Caco-2 (cell line): ENCODE measurements at regions not wholly inside any gene's neighbourhood (a gene's known extent, or its start where the extent isn't known, plus 50 kb on each side); places are given as distances from the start of the nearest gene placed in this dataset.

ENCODE experiments used
- BruUV-seq: library from RNA; stranded (reverse); fragments of 400-500 nt; replicated peaks from 2 replicates; lab custom pipeline; 2021; lab: Mats Ljungman, UMichigan
- CTCF ChIA-PET: fragments of 300-600 bp; sonication (Branson Sonifier 250); formaldehyde crosslinking; loops from one replicate; lab custom pipeline; 2022; ENCODE audit warnings: antibody characterized with exemption; lab: Charles Lee
- POLR2A ChIA-PET: fragments of 300-600 bp; sonication (Branson Sonifier 250); formaldehyde crosslinking; loops from one replicate; lab custom pipeline; 2022; ENCODE audit warnings: antibody characterized with exemption; lab: Charles Lee
- DNase-seq, 2 experiments: peaks; one replicate each; pipeline versions ENCODE4 v3.0.0 to v3.0.0-alpha.2; 2020 to 2022
- H3K27me3 ChIP-seq: replicated peaks from 2 replicates; pipeline ENCODE4 v1.6.0; 2011; ENCODE audit warnings: low read length; ENCODE audit not compliant: control insufficient read depth, insufficient read depth
- H3K36me3 ChIP-seq: 2 replicates; pipeline ENCODE4 v1.5.1; 2011; ENCODE audit warnings: low read length; ENCODE audit not compliant: control insufficient read depth, insufficient read depth
- H3K4me1 ChIP-seq: fragments of 250-450 bp; sonication (Bioruptor Pico); 2 replicates; pipeline ENCODE4 v1.5.1; 2020; ENCODE audit warnings: mild to moderate bottlenecking
- H3K4me3 ChIP-seq: 2 replicates; pipeline ENCODE4 v1.5.1; 2011; ENCODE audit warnings: low read depth, mild to moderate bottlenecking, control low read depth, low read length
- H3K9me3 ChIP-seq: fragments of 250-450 bp; sonication (Bioruptor Pico); 2 replicates; pipeline ENCODE4 v1.5.1; 2020; ENCODE audit warnings: mild to moderate bottlenecking, moderate library complexity
- H3K27ac Mint-ChIP-seq: one replicate; pipeline ENCODE4 v1.8.0; 2022; ENCODE audit warnings: mixed read lengths; ENCODE audit not compliant: unreplicated experiment
- H3K27me3 Mint-ChIP-seq: one replicate; pipeline ENCODE4 v1.8.0; 2022; ENCODE audit warnings: mixed read lengths; ENCODE audit not compliant: insufficient read depth, unreplicated experiment
- H3K36me3 Mint-ChIP-seq: one replicate; pipeline ENCODE4 v1.8.0; 2022; ENCODE audit warnings: mild to moderate bottlenecking, mixed read lengths; ENCODE audit not compliant: insufficient read depth, unreplicated experiment
- H3K4me1 Mint-ChIP-seq: one replicate; pipeline ENCODE4 v1.8.0; 2022; ENCODE audit warnings: low read depth, mixed read lengths; ENCODE audit not compliant: unreplicated experiment
- H3K4me3 Mint-ChIP-seq: one replicate; pipeline ENCODE4 v1.8.0; 2022; ENCODE audit warnings: mild to moderate bottlenecking, moderate library complexity, mixed read lengths; ENCODE audit not compliant: unreplicated experiment
- H3K9me3 Mint-ChIP-seq: one replicate; pipeline ENCODE4 v1.8.0; 2022; ENCODE audit warnings: mixed read lengths; ENCODE audit not compliant: unreplicated experiment
- CTCF ChIP-seq, 2 experiments: fragments of 200-600 bp in 1 of 2; IDR thresholded peaks; 1 replicate in 1 of 2; 2 replicates in 1 of 2; pipeline versions ENCODE4 v1.5.1 to v1.8.0; 2011 to 2022; ENCODE audit warnings: antibody characterized with exemption in 1 of 2, control low read depth in 1 of 2, inconsistent platforms in 1 of 2, low read depth in 1 of 2, low read length in 1 of 2, mild to moderate bottlenecking in 1 of 2, moderate library complexity in 1 of 2; ENCODE audit not compliant: insufficient read depth in 1 of 2, severe bottlenecking in 1 of 2, unreplicated experiment in 1 of 2
- intact Hi-C: fragments of 100-400 bp; cut with micrococcal nuclease; formaldehyde crosslinking; loops from one replicate; pipeline ENCODE4 v1.10.0; 2022; ENCODE audit not compliant: unreplicated experiment

DNA sequence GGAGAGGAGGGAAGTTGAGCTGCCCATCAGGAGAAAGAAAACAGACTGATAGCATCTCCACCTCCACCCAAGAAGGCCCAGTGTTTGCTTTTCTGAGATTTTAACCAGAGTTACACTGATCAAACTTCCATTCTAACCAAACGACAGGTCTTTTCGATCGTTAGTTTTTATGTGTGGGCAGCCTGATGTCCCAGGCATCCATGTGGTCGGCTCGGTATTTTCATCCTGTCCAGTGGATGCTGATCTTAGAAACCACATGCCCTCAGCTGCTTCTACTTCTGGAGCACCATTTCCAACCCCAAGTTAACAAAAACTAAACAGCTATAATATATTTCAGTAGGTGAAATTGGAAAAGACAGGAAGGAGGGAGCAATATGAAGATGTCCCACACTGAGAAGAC, 536.8 kb upstream of the JAG1 start:
- intact Hi-C loops = no loop called here
- no peaks in the 10 kb centered on the region for H3K27me3 Mint-ChIP-seq
- BruUV-seq = no TSS peak

DNA sequence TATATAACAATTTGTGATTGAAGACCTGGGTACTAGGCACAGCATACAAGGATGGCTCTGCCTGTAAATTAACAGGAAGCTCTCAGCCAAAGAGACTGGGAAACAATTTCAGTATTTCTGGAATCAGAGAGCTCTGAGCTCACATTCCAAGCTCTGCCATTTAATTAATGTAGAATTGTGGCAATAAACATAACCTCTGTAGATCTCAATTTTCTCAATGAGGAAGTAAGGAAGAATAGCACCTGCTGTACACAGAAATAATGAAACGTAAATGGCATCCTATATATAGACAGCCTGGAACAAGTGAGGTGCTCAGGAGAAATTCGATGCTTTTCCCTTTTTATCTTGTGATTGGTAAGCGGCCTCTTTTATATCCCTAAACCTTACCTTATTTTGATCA, 538.5 kb upstream of the JAG1 start:
- Mint-ChIP-seq H3K27me3 (no peaks in the 10 kb centered on the region), H3K4me1 (peaks cover 45% of the 10 kb centered on the region), H3K36me3 (peaks cover 9% of the 10 kb centered on the region), H3K9me3 (peaks cover 9% of the 10 kb centered on the region), H3K4me3 (no peak overlapping the region), H3K27ac (no peak overlapping the region)
- Histone ChIP-seq H3K36me3 (no peaks in the 10 kb centered on the region), H3K4me3 (no peak overlapping the region), H3K4me1 (peaks cover 50% of the 10 kb centered on the region), H3K9me3 (no peaks in the 10 kb centered on the region), H3K27me3 (no peaks in the 10 kb centered on the region)
- ChIA-PET CTCF (no interaction called here), POLR2A (no interaction called here)
- intact Hi-C loops = no loop called here
- DNase-seq = no peak
- TF ChIP-seq CTCF (IDR thresholded peaks at IDR 0.05; ENCODE audit: insufficient read depth in 1 of 2, low read depth in 1 of 2, low read length in 1 of 2, severe bottlenecking in 1 of 2, unreplicated experiment in 1 of 2) = no peak
- no TSS peak for BruUV-seq

More for the DNA sequence above, 536.8 kb upstream of the JAG1 start:
- H3K36me3 ChIP-seq = no peaks in the 10 kb centered on the region
- Mint-ChIP-seq H3K36me3 (no peaks in the 10 kb centered on the region), H3K27ac (no peak overlapping the region), H3K9me3 (peaks cover under 1% of the 10 kb centered on the region), H3K4me1 (peaks cover 29% of the 10 kb centered on the region), H3K4me3 (no peak overlapping the region)
- peaks cover 46% of the 10 kb centered on the region for H3K4me1 ChIP-seq
- no peaks in the 10 kb centered on the region for H3K27me3 ChIP-seq
- CTCF ChIA-PET = no interaction called here
- TF ChIP-seq CTCF (IDR thresholded peaks at IDR 0.05; ENCODE audit: insufficient read depth in 1 of 2, low read depth in 1 of 2, low read length in 1 of 2, severe bottlenecking in 1 of 2, unreplicated experiment in 1 of 2) = no peak
- H3K4me3 ChIP-seq = no peak overlapping the region
- POLR2A ChIA-PET = no interaction called here
- no peaks in the 10 kb centered on the region for H3K9me3 ChIP-seq
- no peak for DNase-seq

DNA sequence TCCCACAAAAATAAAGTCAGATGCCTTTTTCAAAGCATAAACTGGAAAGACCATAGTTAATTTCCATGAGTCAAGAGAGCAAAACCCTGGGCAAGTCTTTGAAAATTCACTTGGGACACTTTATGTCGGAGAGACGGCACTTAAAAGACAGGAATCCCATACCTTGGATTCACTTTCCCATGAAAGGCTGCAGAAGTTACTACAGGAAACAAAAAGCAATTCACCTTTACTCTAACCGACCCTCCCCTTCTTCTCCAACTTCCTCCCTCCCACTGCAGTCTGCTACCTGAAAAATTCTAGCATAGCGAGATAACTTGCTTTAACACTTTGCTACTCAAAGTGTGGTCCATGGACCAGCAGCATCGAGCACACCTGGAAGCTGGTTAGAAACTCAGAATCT, 539.1 kb upstream of the JAG1 start:
- Histone ChIP-seq H3K9me3 (no peaks in the 10 kb centered on the region), H3K36me3 (no peaks in the 10 kb centered on the region), H3K27me3 (no peaks in the 10 kb centered on the region), H3K4me1 (peaks cover 50% of the 10 kb centered on the region), H3K4me3 (no peak overlapping the region)
- ChIA-PET POLR2A (no interaction called here), CTCF (no interaction called here)
- Mint-ChIP-seq H3K27me3 (no peaks in the 10 kb centered on the region), H3K4me1 (peaks cover 47% of the 10 kb centered on the region), H3K27ac (no peak overlapping the region), H3K9me3 (peaks cover 9% of the 10 kb centered on the region), H3K4me3 (no peak overlapping the region), H3K36me3 (peaks cover 9% of the 10 kb centered on the region)
- no peak for TF ChIP-seq CTCF (IDR thresholded peaks at IDR 0.05; ENCODE audit: insufficient read depth in 1 of 2, low read depth in 1 of 2, low read length in 1 of 2, severe bottlenecking in 1 of 2, unreplicated experiment in 1 of 2)
- no peak for DNase-seq
- intact Hi-C loops = no loop called here
- BruUV-seq = no TSS peak
